ENCODE measurements at regions not wholly inside any gene's neighbourhood (a gene's known extent, or its start where the extent isn't known, plus 50 kb on each side); places are given as distances from the start of the nearest gene placed in this dataset.
"Not testable (repeated sequence)": the region's sequence is repeated elsewhere in the genome, so short reads cannot be mapped to it uniquely, and the experiment has no call there.

DNA sequence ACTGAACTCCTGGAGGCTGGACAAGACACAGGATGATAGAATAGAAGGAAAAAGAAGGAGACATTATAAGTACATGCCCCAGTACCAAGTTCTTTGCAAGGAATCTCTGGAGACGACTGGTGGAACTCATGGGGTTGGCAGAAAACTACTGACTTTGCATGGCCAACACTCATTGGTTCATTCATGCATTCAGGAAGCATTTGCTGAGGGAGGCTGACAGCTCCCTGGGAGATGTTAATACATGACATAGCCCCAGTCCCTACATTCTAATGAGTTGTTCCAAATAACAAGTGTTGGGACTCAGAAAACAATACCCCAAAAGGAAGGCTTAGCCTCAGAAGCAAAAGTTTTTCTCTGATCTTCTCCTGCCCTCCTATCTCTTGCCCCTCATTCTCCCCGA lies 172.8 kb upstream of the IRF2BP2 start:
- DNase-seq (ENCODE audit: low read depth, low spot score) = no peak
- H3K9me3 ChIP-seq (ENCODE audit: control insufficient read depth, insufficient read depth, low read length) = peaks cover 2% of the 10 kb centered on the region; the same call in 1 of the 2 replicates
- ChIA-PET POLR2A (no interaction called here), CTCF (no interaction called here)
- no peak overlapping the region for H3K4me3 ChIP-seq (ENCODE audit: low read depth, low read length)
- no peak overlapping the region for H3K27ac ChIP-seq (ENCODE audit: low read depth, low read length)
- TF ChIP-seq, protein P1, sequence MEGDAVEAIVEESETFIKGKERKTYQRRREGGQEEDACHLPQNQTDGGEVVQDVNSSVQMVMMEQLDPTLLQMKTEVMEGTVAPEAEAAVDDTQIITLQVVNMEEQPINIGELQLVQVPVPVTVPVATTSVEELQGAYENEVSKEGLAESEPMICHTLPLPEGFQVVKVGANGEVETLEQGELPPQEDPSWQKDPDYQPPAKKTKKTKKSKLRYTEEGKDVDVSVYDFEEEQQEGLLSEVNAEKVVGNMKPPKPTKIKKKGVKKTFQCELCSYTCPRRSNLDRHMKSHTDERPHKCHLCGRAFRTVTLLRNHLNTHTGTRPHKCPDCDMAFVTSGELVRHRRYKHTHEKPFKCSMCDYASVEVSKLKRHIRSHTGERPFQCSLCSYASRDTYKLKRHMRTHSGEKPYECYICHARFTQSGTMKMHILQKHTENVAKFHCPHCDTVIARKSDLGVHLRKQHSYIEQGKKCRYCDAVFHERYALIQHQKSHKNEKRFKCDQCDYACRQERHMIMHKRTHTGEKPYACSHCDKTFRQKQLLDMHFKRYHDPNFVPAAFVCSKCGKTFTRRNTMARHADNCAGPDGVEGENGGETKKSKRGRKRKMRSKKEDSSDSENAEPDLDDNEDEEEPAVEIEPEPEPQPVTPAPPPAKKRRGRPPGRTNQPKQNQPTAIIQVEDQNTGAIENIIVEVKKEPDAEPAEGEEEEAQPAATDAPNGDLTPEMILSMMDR (IDR thresholded peaks at IDR 0.05; ENCODE audit: low read depth, low read length) = no peak
- peaks cover 23% of the 10 kb centered on the region for H3K27me3 ChIP-seq (ENCODE audit: control insufficient read depth, insufficient read depth, low read length)

- Histone ChIP-seq H3K27me3 (ENCODE audit: control insufficient read depth, insufficient read depth, low read length) (peaks cover 24% of the 10 kb centered on the region), H3K27ac (ENCODE audit: low read depth, low read length) (no peak overlapping the region), H3K9me3 (ENCODE audit: control insufficient read depth, insufficient read depth, low read length) (peaks cover 2% of the 10 kb centered on the region; the same call in 1 of the 2 replicates), H3K4me3 (ENCODE audit: low read depth, low read length) (no peak overlapping the region)
- ChIA-PET CTCF (no interaction called here), POLR2A (no interaction called here)
- DNase-seq (ENCODE audit: low read depth, low spot score) = no peak
- TF ChIP-seq, protein P1 (IDR thresholded peaks at IDR 0.05; ENCODE audit: low read depth, low read length) = no peak
These were observed 172.2 kb upstream of the IRF2BP2 start for GRCh38 chr1:234782105-234782751.

- CTCF ChIA-PET = no interaction called here
These were observed 171.5 kb upstream of the IRF2BP2 start for GRCh38 chr1:234781241-234782065.

GRCh38 chr1:234780531-234781162 lies 170.7 kb upstream of the IRF2BP2 start:
- Histone ChIP-seq H3K27me3 (ENCODE audit: control insufficient read depth, insufficient read depth, low read length) (peaks cover 30% of the 10 kb centered on the region), H3K9me3 (ENCODE audit: control insufficient read depth, insufficient read depth, low read length) (peaks cover 13% of the 10 kb centered on the region), H3K27ac (ENCODE audit: low read depth, low read length) (no peak overlapping the region), H3K4me3 (ENCODE audit: low read depth, low read length) (no peak overlapping the region)
- DNase-seq (ENCODE audit: low read depth, low spot score) = no peak
- TF ChIP-seq, protein P1 (IDR thresholded peaks at IDR 0.05; ENCODE audit: low read depth, low read length) = no peak
- POLR2A ChIA-PET = no interaction called here
- CTCF ChIA-PET = no interaction called here

More at GRCh38 chr1:234781241-234782065, 171.5 kb upstream of the IRF2BP2 start:
- no peak overlapping the region for H3K4me3 ChIP-seq (ENCODE audit: low read depth, low read length)
- DNase-seq (ENCODE audit: low read depth, low spot score) = no peak
- POLR2A ChIA-PET = interaction anchor here (0.5 kb wide), 1 partner anchor 170 kb away, joined by 3 read pairs; no protein-coding TSS in a partner anchor
- peaks cover 5% of the 10 kb centered on the region for H3K9me3 ChIP-seq (ENCODE audit: control insufficient read depth, insufficient read depth, low read length)
- TF ChIP-seq, protein P1 (IDR thresholded peaks at IDR 0.05; ENCODE audit: low read depth, low read length) = no peak
- no peak overlapping the region for H3K27ac ChIP-seq (ENCODE audit: low read depth, low read length)
- H3K27me3 ChIP-seq (ENCODE audit: control insufficient read depth, insufficient read depth, low read length) = peaks cover 28% of the 10 kb centered on the region

DNA sequence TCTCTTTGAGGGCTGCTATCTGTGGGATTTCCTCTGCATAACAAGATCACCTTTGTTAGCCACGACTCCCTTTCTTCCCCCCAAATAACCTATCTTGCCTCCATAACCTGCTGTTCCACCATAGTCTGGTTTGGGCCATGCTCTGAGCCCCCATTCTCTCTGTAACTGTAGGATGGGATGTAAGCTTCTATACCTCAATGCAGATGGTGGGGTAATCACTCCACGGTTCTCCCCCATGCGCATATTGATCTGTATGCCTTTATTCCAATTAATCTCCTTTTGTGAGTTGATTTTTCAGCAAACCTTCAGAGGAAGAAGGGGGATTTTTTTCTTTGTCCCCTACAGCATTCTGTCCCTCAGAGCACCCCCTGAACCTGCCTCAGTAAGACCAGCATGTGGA lies 170.1 kb upstream of the IRF2BP2 start:
- H3K9me3 ChIP-seq (ENCODE audit: control insufficient read depth, insufficient read depth, low read length) = peaks cover 19% of the 10 kb centered on the region
- TF ChIP-seq, protein P1 (IDR thresholded peaks at IDR 0.05; ENCODE audit: low read depth, low read length) = no peak
- no peak overlapping the region for H3K27ac ChIP-seq (ENCODE audit: low read depth, low read length)
- H3K4me3 ChIP-seq (ENCODE audit: low read depth, low read length) = no peak overlapping the region
- peaks cover 30% of the 10 kb centered on the region for H3K27me3 ChIP-seq (ENCODE audit: control insufficient read depth, insufficient read depth, low read length)
- DNase-seq (ENCODE audit: low read depth, low spot score) = no peak
- ChIA-PET POLR2A (no interaction called here), CTCF (no interaction called here)

GRCh38 chr1:234779600-234779999 lies 169.6 kb upstream of the IRF2BP2 start:
- H3K9me3 ChIP-seq (ENCODE audit: control insufficient read depth, insufficient read depth, low read length) = peaks cover 20% of the 10 kb centered on the region
- POLR2A ChIA-PET; H3K4me3 ChIP-seq (ENCODE audit: low read depth, low read length); DNase-seq (ENCODE audit: low read depth, low spot score); H3K27ac ChIP-seq (ENCODE audit: low read depth, low read length); CTCF ChIA-PET: not testable (repeated sequence)
- peaks cover 30% of the 10 kb centered on the region for H3K27me3 ChIP-seq (ENCODE audit: control insufficient read depth, insufficient read depth, low read length)

All from AG04450 (cell line).